ENCODE measurements at regions not wholly inside any gene's neighbourhood (a gene's known extent, or its start where the extent isn't known, plus 50 kb on each side); places are given as distances from the start of the nearest gene placed in this dataset.

DNA sequence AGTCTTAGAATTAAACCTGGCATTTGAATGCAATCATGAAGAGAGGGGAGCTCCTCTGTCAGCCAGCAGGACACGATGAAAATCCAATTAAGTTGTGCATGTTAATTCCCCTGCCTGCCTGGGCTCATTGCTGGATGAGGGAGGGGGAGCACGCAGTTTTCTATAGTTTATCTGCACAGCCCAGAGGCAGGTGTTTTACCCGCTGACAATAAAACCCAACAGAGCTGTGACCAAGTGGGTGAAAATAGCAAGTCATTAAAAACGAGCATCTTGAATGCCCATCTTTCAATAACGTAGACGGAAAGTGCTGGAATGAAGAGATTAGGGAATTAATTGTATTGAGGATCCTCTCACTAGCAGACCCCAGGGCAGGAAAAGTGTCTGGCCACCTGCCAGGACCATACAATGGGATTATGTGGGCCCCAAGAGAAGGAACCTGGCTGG lies 100.1 kb upstream of the FAM20C start:
- POLR2A ChIA-PET = no interaction called here
- CTCF ChIA-PET = no interaction called here

GRCh38 chr7:92888-93672 lies 99.3 kb upstream of the FAM20C start:
- CTCF ChIA-PET = no interaction called here
- H3K27me3 ChIP-seq (ENCODE audit: control insufficient read depth, insufficient read depth, low read length) = no peaks in the 10 kb centered on the region
- DNase-seq (ENCODE audit: low read depth) = no peak
- TF ChIP-seq, protein P1, sequence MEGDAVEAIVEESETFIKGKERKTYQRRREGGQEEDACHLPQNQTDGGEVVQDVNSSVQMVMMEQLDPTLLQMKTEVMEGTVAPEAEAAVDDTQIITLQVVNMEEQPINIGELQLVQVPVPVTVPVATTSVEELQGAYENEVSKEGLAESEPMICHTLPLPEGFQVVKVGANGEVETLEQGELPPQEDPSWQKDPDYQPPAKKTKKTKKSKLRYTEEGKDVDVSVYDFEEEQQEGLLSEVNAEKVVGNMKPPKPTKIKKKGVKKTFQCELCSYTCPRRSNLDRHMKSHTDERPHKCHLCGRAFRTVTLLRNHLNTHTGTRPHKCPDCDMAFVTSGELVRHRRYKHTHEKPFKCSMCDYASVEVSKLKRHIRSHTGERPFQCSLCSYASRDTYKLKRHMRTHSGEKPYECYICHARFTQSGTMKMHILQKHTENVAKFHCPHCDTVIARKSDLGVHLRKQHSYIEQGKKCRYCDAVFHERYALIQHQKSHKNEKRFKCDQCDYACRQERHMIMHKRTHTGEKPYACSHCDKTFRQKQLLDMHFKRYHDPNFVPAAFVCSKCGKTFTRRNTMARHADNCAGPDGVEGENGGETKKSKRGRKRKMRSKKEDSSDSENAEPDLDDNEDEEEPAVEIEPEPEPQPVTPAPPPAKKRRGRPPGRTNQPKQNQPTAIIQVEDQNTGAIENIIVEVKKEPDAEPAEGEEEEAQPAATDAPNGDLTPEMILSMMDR (IDR thresholded peaks at IDR 0.05; ENCODE audit: insufficient read depth, low read depth, low read length) = no peak
- POLR2A ChIA-PET = no interaction called here
- no peaks in the 10 kb centered on the region for H3K36me3 ChIP-seq (ENCODE audit: control insufficient read depth, insufficient read depth, low read length)
- H3K4me3 ChIP-seq (ENCODE audit: low read depth, low read length) = no peak overlapping the region

More for the DNA sequence above, 100.1 kb upstream of the FAM20C start:
- Histone ChIP-seq H3K27me3 (ENCODE audit: control insufficient read depth, insufficient read depth, low read length) (no peaks in the 10 kb centered on the region), H3K4me3 (ENCODE audit: low read depth, low read length) (no peak overlapping the region), H3K36me3 (ENCODE audit: control insufficient read depth, insufficient read depth, low read length) (no peaks in the 10 kb centered on the region)
- TF ChIP-seq, protein P1 (IDR thresholded peaks at IDR 0.05; ENCODE audit: insufficient read depth, low read depth, low read length) = no peak
- DNase-seq (ENCODE audit: low read depth) = no peak

- no peak for DNase-seq (ENCODE audit: low read depth)
- Histone ChIP-seq H3K27me3 (ENCODE audit: control insufficient read depth, insufficient read depth, low read length) (no peaks in the 10 kb centered on the region), H3K36me3 (ENCODE audit: control insufficient read depth, insufficient read depth, low read length) (no peaks in the 10 kb centered on the region), H3K4me3 (ENCODE audit: low read depth, low read length) (no peak overlapping the region)
- ChIA-PET CTCF (no interaction called here), POLR2A (no interaction called here)
- TF ChIP-seq, protein P1 (IDR thresholded peaks at IDR 0.05; ENCODE audit: insufficient read depth, low read depth, low read length) = no peak
Observed at GRCh38 chr7:94251-94801, 98.0 kb upstream of the FAM20C start.

GRCh38 chr7:95180-95862 lies 97.0 kb upstream of the FAM20C start:
- CTCF ChIA-PET = no interaction called here
- TF ChIP-seq, protein P1 (IDR thresholded peaks at IDR 0.05; ENCODE audit: insufficient read depth, low read depth, low read length) = no peak
- POLR2A ChIA-PET = no interaction called here
- DNase-seq (ENCODE audit: low read depth) = no peak
- Histone ChIP-seq H3K27me3 (ENCODE audit: control insufficient read depth, insufficient read depth, low read length) (no peaks in the 10 kb centered on the region), H3K4me3 (ENCODE audit: low read depth, low read length) (no peak overlapping the region), H3K36me3 (ENCODE audit: control insufficient read depth, insufficient read depth, low read length) (no peaks in the 10 kb centered on the region)

GRCh38 chr7:95863-96260 lies 96.5 kb upstream of the FAM20C start:
- CTCF ChIA-PET = no interaction called here
- Histone ChIP-seq H3K27me3 (ENCODE audit: control insufficient read depth, insufficient read depth, low read length) (no peaks in the 10 kb centered on the region), H3K4me3 (ENCODE audit: low read depth, low read length) (no peak overlapping the region), H3K36me3 (ENCODE audit: control insufficient read depth, insufficient read depth, low read length) (no peaks in the 10 kb centered on the region)
- POLR2A ChIA-PET = no interaction called here
- no peak for DNase-seq (ENCODE audit: low read depth)
- TF ChIP-seq, protein P1 (IDR thresholded peaks at IDR 0.05; ENCODE audit: insufficient read depth, low read depth, low read length) = no peak
